ENCODE measurements at regions not wholly inside any gene's neighbourhood (a gene's known extent, or its start where the extent isn't known, plus 50 kb on each side); places are given as distances from the start of the nearest gene placed in this dataset.

DNA sequence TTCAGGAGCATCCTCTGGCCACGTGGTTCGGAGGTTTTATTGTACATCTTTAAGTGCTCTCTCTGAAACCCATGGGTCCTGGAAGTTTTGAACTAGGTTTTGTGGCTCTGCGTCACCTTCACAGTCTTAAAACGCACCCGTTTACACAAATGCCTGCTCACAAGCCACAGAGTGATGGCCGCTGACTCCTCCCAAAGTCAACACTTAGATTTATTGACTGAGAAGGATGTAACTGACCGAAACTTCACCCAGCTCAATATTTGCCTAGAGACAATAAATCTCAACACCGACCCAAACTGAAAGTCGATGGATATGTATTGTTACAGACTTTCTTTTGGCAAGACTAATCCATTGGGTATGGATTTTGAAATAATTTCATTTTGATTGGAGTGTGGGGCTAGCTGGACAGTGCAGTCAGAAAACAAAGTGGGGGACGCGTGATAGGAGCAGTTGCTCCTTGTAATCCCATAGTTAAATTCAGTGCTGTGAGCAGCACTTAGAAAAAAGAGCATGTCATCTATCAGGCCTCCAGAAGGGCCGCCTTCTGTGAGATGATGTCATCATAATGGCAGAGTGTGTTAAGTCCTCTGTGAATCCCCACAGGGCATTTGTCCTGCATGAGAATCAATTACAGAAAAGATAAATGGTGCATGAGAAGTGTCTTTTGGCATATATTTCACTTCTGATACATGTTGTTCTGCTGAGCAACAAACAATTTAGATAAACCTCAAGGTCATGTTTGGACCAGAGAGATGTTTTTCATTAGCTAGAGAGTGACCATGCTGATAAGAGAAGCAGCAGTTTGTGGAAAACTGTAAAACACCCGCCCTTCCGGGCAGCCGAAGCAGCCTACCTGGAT lies 183.7 kb downstream of the INO80D start:
- no peak for DNase-seq (ENCODE audit: low read depth, low spot score)

- no peak for DNase-seq (ENCODE audit: low read depth, low spot score)
Measured at GRCh38 chr2:205901491-205901890, 184.5 kb downstream of the INO80D start.

DNA sequence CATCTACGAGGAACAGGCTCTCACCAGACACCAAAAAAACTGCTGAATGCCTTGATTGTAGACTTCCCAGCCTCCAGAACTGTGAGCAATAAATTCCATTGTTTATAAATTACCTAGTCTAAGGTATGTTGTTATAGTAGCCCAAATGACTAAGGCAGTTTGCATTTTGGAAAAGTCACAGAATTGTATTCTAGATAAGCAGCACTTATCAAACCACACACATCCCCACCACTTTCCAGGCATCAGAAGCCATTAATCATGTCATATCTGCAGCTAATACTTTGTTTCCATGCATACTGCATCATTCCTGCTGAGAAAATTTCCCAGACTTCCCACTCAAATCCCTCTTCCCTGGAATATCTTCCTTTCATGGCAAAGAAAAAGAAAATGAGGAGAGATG lies 187.2 kb downstream of the INO80D start:
- DNase-seq (ENCODE audit: low read depth, low spot score), result no peak

DNA sequence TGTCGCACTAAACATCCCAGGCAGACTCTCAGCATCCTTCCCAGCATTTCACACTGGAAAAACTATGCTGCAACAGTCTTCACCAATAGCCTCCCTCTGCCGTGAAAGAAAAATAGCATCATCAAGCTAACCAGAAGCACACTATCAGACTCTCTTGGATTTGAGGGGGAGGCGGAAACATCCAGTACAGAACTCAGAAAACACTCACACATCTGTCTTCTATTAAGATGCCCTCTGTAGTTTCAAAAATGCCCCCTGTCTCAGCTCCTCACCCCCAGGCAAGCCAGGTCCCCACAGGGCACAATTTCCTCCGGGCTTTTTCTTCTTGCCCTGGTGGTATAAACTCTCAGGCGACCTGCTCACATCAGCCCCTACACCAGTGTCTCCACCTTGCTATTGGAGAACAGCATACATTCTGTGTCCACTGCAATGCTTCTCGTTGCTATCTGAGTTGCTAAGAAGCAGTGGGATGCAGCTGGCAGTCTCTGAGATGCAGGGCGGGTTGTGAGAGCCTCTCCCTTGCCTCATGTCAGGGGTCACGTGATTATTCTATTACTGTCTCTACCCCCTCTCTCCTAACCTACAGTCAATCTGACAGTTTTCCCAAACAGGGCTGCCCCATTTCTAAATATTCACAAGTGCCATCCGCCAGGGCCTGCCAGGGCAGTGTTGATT lies 189.9 kb downstream of the INO80D start:
- DNase-seq (ENCODE audit: low read depth, low spot score), result no peak

- no peak for DNase-seq (ENCODE audit: low read depth, low spot score)
Measured at GRCh38 chr2:205892665-205893259, 193.2 kb downstream of the INO80D start.

GRCh38 chr2:205892251-205892655 lies 193.7 kb downstream of the INO80D start:
- no peak for DNase-seq (ENCODE audit: low read depth, low spot score)

- no peak for DNase-seq (ENCODE audit: low read depth, low spot score)
Measured at GRCh38 chr2:205889114-205889513, 196.9 kb downstream of the INO80D start.

GRCh38 chr2:205887637-205888036 lies 198.3 kb downstream of the INO80D start:
- DNase-seq (ENCODE audit: low read depth, low spot score), result no peak

DNA sequence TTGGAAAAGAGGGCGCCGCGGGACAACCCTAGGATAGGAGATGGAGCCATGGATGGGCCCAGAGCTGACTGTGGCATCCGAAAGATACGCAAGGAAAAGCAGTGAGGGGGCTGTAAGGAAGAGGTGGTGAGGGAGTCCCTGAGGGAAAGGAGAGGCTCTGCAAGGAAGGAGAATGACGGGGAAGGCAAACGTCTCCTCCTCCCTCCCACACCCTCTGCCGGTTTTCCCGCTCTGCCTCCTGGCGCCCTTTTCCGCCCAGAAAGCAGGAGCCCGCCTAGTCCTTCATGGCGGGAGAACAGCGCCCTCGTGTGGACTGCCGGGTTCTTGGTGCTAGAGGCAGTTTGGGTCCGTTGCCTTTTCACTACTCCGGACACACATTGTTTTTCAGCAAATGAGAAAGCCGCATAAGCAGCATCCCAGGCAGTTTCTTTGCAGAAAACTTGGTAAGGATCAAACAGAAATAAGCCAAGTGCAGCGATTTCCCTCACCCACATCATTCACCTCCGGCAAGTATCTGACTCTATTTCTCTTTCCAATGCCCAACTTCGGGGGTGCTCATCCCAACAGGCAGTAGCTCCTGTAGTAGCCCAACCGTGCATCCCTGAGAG lies 200.4 kb downstream of the INO80D start:
- DNase-seq (ENCODE audit: low read depth, low spot score), result peak; percentile 45

DNA sequence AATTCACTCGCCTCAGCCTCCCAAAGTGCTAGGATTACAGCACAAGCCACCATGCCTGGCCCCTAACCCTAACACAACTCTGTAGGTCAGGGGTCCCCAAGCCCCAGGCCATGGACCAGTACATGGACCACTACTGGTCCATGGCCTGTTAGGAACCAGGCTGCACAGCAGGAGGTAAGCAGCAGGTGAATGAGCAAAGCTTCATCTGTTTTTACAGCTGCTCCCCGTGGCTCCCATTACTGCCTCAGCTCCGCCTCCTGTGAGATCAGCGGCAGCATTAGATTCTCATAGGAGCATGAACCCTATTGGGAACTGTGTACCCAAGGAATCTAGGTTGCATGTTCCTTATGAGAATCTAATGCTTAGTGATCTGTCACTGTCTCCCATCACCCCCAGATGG lies 201.7 kb downstream of the NRP2 start:
- DNase-seq (ENCODE audit: low read depth, low spot score), result no peak

DNA sequence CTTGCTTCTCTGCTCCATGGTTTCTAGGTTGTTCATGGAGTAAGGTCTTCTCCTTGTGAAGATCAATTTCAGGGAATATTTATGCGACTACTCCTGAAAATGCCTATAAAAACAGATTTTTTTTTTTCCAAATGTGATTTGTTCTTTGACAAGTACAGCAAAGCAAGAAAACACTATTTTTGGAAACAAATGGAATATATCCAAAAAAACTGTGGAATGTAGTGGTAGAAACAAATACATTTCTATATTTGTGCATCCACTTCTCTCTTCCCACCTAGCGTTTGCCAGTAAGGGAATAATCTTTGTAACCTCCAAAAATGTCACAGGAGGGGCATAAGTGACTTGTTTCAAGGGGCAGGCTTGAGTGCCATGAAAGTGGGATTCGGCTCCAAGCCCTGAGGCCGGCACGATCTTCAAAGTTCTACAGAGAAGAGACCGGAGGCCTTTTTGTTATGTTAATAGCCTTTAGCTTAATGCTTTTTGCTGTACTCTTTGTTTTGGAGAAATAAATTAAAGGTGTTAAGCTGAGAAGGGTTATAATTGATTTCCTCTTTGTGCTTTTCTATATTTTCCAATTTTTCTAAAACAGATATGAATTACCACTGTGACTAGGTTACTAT lies 200.6 kb downstream of the NRP2 start:
- no peak for DNase-seq (ENCODE audit: low read depth, low spot score)

GRCh38 chr2:205880048-205880447 lies 197.7 kb downstream of the NRP2 start:
- no peak for DNase-seq (ENCODE audit: low read depth, low spot score)

DNA sequence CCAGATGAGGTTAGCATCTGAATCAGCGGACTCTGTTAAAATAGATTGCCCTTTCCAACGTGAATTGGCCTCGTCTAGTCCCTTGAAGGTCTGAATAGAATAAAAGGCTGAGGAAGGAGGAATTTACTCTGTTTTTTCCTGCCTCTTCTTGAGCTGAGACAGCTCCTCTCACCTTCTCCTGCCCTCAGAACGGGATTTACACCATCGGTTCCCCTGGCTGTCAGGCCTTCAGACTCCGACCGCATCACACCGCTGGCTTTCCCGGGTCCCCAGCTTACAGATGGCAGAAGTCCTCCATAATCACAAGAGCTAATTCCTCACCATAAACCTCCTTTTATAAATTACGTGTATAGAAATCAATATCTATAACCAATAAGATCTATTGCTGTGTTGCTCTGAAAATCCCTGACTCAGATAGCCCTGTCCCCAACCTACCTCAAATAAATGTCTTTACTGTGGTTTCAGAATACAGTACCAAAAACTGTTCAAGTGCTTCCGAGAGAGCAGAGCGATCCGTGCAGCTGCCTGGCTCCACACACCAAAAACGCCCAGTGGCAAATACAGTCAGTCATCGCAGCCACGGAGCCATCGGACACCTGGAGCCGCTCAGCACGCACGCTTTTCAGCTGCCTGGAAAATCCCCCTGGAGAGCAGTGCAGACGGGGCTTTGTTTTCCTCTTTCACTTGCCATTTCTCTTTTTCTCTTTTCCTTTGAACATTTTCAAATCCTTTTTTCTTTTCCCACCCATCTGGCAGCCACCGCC lies 196.9 kb downstream of the NRP2 start:
- no peak for DNase-seq (ENCODE audit: low read depth, low spot score)

GRCh38 chr2:205877496-205877895 lies 195.2 kb downstream of the NRP2 start:
- DNase-seq (ENCODE audit: low read depth, low spot score), result no peak

- DNase-seq (ENCODE audit: low read depth, low spot score), result no peak
Measured at GRCh38 chr2:205876127-205876526, 193.8 kb downstream of the NRP2 start.

- no peak for DNase-seq (ENCODE audit: low read depth, low spot score)
Measured at GRCh38 chr2:205872716-205873115, 190.4 kb downstream of the NRP2 start.

- no peak for DNase-seq (ENCODE audit: low read depth, low spot score)
Measured at GRCh38 chr2:205869439-205869838, 187.1 kb downstream of the NRP2 start.

- no peak for DNase-seq (ENCODE audit: low read depth, low spot score)
Measured at GRCh38 chr2:205868773-205869333, 186.6 kb downstream of the NRP2 start.

- DNase-seq (ENCODE audit: low read depth, low spot score), result no peak
Measured at GRCh38 chr2:205868053-205868452, 185.8 kb downstream of the NRP2 start.

- DNase-seq (ENCODE audit: low read depth, low spot score), result no peak
Measured at GRCh38 chr2:205867371-205867770, 185.1 kb downstream of the NRP2 start.
